K562 (cell line): ENCODE measurements at regions not wholly inside any gene's neighbourhood (a gene's known extent, or its start where the extent isn't known, plus 50 kb on each side); places are given as distances from the start of the nearest gene placed in this dataset.

Experiments
- ATAC-seq: fragments of 200-7000 bp; cut with Tn5 transposase; 3 replicates; pipeline ENCODE4 v1.9.1; 2020; ENCODE audit warnings: moderate library complexity
- BruUV-seq: library from RNA; stranded (reverse); fragments of 400-500 nt; replicated peaks from 2 replicates; lab custom pipeline; 2021; lab: Mats Ljungman, UMichigan
- CTCF ChIA-PET: fragments of 300-600 bp; formaldehyde crosslinking; extraction: SDS; loops from one replicate; lab custom pipeline; 2021; ENCODE audit warnings: low intra/inter-chr PET ratio; lab: Yijun Ruan, JAX
- POLR2A ChIA-PET: fragments of 300-600, 350-650 bp; sonication (Branson Sonifier 250); formaldehyde crosslinking; extraction: SDS; loops from one replicate; lab custom pipeline; 2021; ENCODE audit warnings: antibody characterized with exemption, inconsistent platforms; lab: Yijun Ruan, JAX
- DNase-seq, 4 experiments: peaks; one replicate each; pipeline versions ENCODE4 v3.0.0 to v3.0.0-alpha.2; 2011 to 2018; ENCODE audit warnings: low spot score in 3 of 4, mixed read lengths in 3 of 4; ENCODE audit errors: extremely low read depth in 1 of 4
- FAIRE-seq: peaks from 2 replicates; lab custom pipeline; 2011; peaks lifted over from hg19 to GRCh38; lab: Jason Lieb, UNC
- H2AFZ ChIP-seq: 2 replicates; pipeline ENCODE4 v1.6.0; 2011; ENCODE audit warnings: low read depth, low read length, control low read depth, inconsistent platforms
- H3K27ac ChIP-seq: fragments of 200-600 bp; 3 replicates; pipeline ENCODE4 v1.8.0; 2011; ENCODE audit warnings: low read depth, mild to moderate bottlenecking, control low read depth, inconsistent platforms, low read length, moderate library complexity, mixed read lengths; ENCODE audit errors: extremely low read depth
- H3K27me3 ChIP-seq, 2 experiments: fragments of 300-600 bp in 1 of 2; 2 replicates in 1 of 2; 3 replicates in 1 of 2; pipeline versions ENCODE4 v1.6.0 to v1.8.0; 2011; ENCODE audit warnings: inconsistent platforms in 2 of 2, low read length in 2 of 2, mild to moderate bottlenecking in 1 of 2, mixed read lengths in 1 of 2, moderate library complexity in 1 of 2; ENCODE audit not compliant: control insufficient read depth in 2 of 2, insufficient read depth in 2 of 2
- H3K36me3 ChIP-seq: fragments of 300-600 bp; 3 replicates; pipeline ENCODE4 v1.8.0; 2011; ENCODE audit warnings: mild to moderate bottlenecking, low read length, inconsistent platforms; ENCODE audit not compliant: control insufficient read depth, insufficient read depth
- H3K4me1 ChIP-seq, 2 experiments: fragments of 200-600 bp in 1 of 2; replicated peaks in 1 of 2; 2 replicates in 1 of 2; 3 replicates in 1 of 2; pipeline versions ENCODE4 v1.5.1 to v1.8.0; 2011; ENCODE audit warnings: inconsistent platforms in 2 of 2, low read length in 2 of 2, mild to moderate bottlenecking in 1 of 2, mixed read lengths in 1 of 2, moderate library complexity in 1 of 2; ENCODE audit not compliant: control insufficient read depth in 2 of 2, insufficient read depth in 2 of 2
- H3K4me2 ChIP-seq: 2 replicates; pipeline ENCODE4 v1.6.1; 2011; ENCODE audit warnings: low read length, control low read depth, inconsistent platforms, mixed read lengths; ENCODE audit not compliant: insufficient read depth
- H3K4me3 ChIP-seq: fragments of 200-600 bp; sonication (generic), shearing (Covaris generic); 2 replicates; pipeline ENCODE4 v1.5.1; 2016; ENCODE audit warnings: control low read depth, inconsistent platforms
- H3K79me2 ChIP-seq: fragments of 200-600 bp; 3 replicates; pipeline ENCODE4 v1.8.0; 2011; ENCODE audit warnings: low read length, inconsistent platforms; ENCODE audit not compliant: control insufficient read depth, insufficient read depth
- H3K9ac ChIP-seq, 2 experiments: 2 replicates each; pipeline versions ENCODE4 v1.6.0 to v1.6.1; 2011; ENCODE audit warnings: low read depth in 2 of 2, low read length in 2 of 2, control low read depth in 1 of 2, inconsistent platforms in 1 of 2, mild to moderate bottlenecking in 1 of 2, mixed read lengths in 1 of 2; ENCODE audit not compliant: insufficient read depth in 1 of 2
- H3K9me1 ChIP-seq: one replicate; pipeline ENCODE4 v1.6.0; 2011; ENCODE audit warnings: inconsistent platforms, mild to moderate bottlenecking, low read length, moderate library complexity; ENCODE audit not compliant: control insufficient read depth, insufficient read depth
- H3K9me3 ChIP-seq: replicated peaks from 2 replicates; pipeline ENCODE4 v1.5.1; 2011; ENCODE audit warnings: low read depth, low read length, inconsistent platforms; ENCODE audit not compliant: control insufficient read depth, insufficient read depth
- H4K20me1 ChIP-seq: replicated peaks from 2 replicates; pipeline ENCODE4 v1.6.1; 2011; ENCODE audit warnings: low read length, inconsistent platforms, mixed read lengths; ENCODE audit not compliant: control insufficient read depth, insufficient read depth
- FOXA1 ChIP-seq: fragments of 450-650 bp; IDR thresholded peaks from 2 replicates; pipeline ENCODE4 v1.6.1; 2016; ENCODE audit warnings: mild to moderate bottlenecking, borderline replicate concordance
- MYNN ChIP-seq, 2 experiments: sonication (generic); formaldehyde crosslinking in 1 of 2; IDR thresholded peaks; 2 replicates each; pipeline versions ENCODE4 v1.5.0 to v1.6.1; 2016 to 2020; ENCODE audit warnings: antibody characterized with exemption in 1 of 2, missing genetic modification reagents in 1 of 2
- NUFIP1 ChIP-seq: fragments of 450-650 bp; IDR thresholded peaks from 2 replicates; pipeline ENCODE4 v1.6.1; 2018; ENCODE audit not compliant: partially characterized antibody
- POLR2AphosphoS5 ChIP-seq: IDR thresholded peaks from 2 replicates; pipeline ENCODE4 v1.6.1; 2011; ENCODE audit warnings: mild to moderate bottlenecking, low read depth, low read length, moderate library complexity; ENCODE audit not compliant: control insufficient read depth, insufficient read depth
- PYGO2 ChIP-seq: fragments of 450-650 bp; IDR thresholded peaks from 2 replicates; pipeline ENCODE4 v1.6.1; 2016; ENCODE audit warnings: mild to moderate bottlenecking, missing genetic modification characterization, moderate library complexity, missing compliant biosample characterization
- RFX5 ChIP-seq: IDR thresholded peaks from 2 replicates; pipeline ENCODE4 v1.6.1; 2011; ENCODE audit warnings: low read depth, mild to moderate bottlenecking, improper control_type of control experiment, low read length
- RNF2 ChIP-seq: sonication (generic); IDR thresholded peaks from 2 replicates; pipeline ENCODE4 v1.6.1; 2016
- SIRT6 ChIP-seq: IDR thresholded peaks from one replicate; pipeline ENCODE4 v1.6.1; 2012; ENCODE audit warnings: low read depth, mild to moderate bottlenecking, control low read depth, inconsistent platforms, low read length, moderate library complexity
- SMARCA4 ChIP-seq: fragments of 450-650 bp; IDR thresholded peaks from 2 replicates; pipeline ENCODE4 v1.6.1; 2016
- TAF7 ChIP-seq: fragments of 450-650 bp; IDR thresholded peaks from 2 replicates; pipeline ENCODE4 v1.6.1; 2016; ENCODE audit warnings: missing genetic modification characterization, missing compliant biosample characterization
- ZNF444 ChIP-seq: fragments of 250-450 bp; sonication (Bioruptor Pico); IDR thresholded peaks from 2 replicates; pipeline ENCODE4 v1.4.0; 2020; ENCODE audit warnings: mild to moderate bottlenecking, moderate library complexity
- ZNF764 ChIP-seq: fragments of 250-450 bp; sonication (Bioruptor Pico); IDR thresholded peaks from 2 replicates; pipeline ENCODE4 v1.4.0; 2020; ENCODE audit warnings: low read depth, mild to moderate bottlenecking, moderate library complexity
- WGBS: fragments of 100-300 bp; shearing (Covaris generic); methylation state at CpG from one replicate; pipeline ENCODE4 v1.1.6; 2016; ENCODE audit warnings: low coverage, mixed read lengths; ENCODE audit not compliant: insufficient coverage; ENCODE audit errors: missing lambda C conversion rate; 5-methylcytosine and 5-hydroxymethylcytosine counted together
- in situ Hi-C: fragments of 300-500 bp; cut with MboI; formaldehyde crosslinking; loops from 4 replicates; pipeline ENCODE4 v1.15.0; 2018; ENCODE audit warnings: inconsistent platforms, mixed read lengths
- intact Hi-C: fragments of 100-400 bp; cut with micrococcal nuclease; formaldehyde crosslinking; loops from 2 replicates; pipeline ENCODE4 v1.14.2; 2022
- TF ChIP-seq, protein P1 (sequence below): sonication (generic); formaldehyde crosslinking; IDR thresholded peaks from 2 replicates; pipeline ENCODE4 v1.8.0; 2022; ENCODE audit warnings: mild to moderate bottlenecking, low read depth, missing genetic modification reagents
- TF ChIP-seq, protein P2 (sequence below): fragments of 450-650 bp; IDR thresholded peaks from 2 replicates; pipeline ENCODE4 v1.6.1; 2018; ENCODE audit warnings: mild to moderate bottlenecking, low read depth; ENCODE audit not compliant: partially characterized antibody
- TF ChIP-seq, protein P3 (sequence below): IDR thresholded peaks from 2 replicates; pipeline ENCODE4 v1.6.1; 2011; ENCODE audit warnings: borderline replicate concordance, low read depth, mild to moderate bottlenecking, moderate library complexity, low read length; ENCODE audit not compliant: insufficient read depth, poor library complexity, severe bottlenecking

DNA sequence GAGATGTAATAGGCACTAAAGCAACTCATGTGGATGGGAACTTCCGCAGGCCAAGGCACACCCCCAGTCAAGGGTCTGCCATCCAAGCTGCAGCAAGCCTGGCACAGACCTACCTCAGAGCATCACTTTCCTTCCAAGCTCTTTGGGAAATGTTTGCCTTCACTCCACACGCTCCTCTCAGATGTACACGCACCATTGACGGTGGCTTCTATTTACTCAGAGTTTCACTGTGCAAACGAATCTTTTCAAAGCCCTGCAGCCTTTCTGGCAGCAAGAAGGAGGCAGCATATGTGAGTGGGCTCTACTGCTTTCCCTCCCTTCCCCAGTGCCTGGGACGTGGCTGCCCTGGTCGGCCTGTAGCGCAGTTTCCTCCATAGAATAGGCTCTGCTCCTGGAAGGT lies 60.9 kb upstream of the USP47 start:
- H3K9ac ChIP-seq, result no peak overlapping the region
- 4% methylated on average over 8 of the region's 8 CpGs for WGBS
- no TSS peak for BruUV-seq
- CTCF ChIA-PET, result no interaction called here
- no peaks in the 10 kb centered on the region for H3K4me1 ChIP-seq
- H3K9me3 ChIP-seq, result no peaks in the 10 kb centered on the region
- POLR2A ChIA-PET, result interaction anchor here (0.6 kb wide), 1 partner anchor 1718 kb away, joined by 3 read pairs; no protein-coding TSS in a partner anchor
- ATAC-seq (no peak), FAIRE-seq (no peak), DNase-seq (no peak)
- H3K4me3 ChIP-seq, result no peak overlapping the region
- no peak overlapping the region for H2AFZ ChIP-seq
- TF ChIP-seq POLR2AphosphoS5 (no peak), FOXA1 (no peak), MYNN (IDR thresholded peaks at IDR 0.05) (no peak), MYNN (CRISPR knock-in tag; IDR thresholded peaks at IDR 0.05) (no peak), PYGO2 (tag) (no peak), ZNF764 (CRISPR knock-in tag) (no peak), TAF7 (tag) (no peak), ZNF444 (CRISPR knock-in tag) (no peak), SMARCA4 (no peak), RNF2 (no peak), RFX5 (no peak), SIRT6 (no peak), NUFIP1 (no peak)
- TF ChIP-seq, protein P1, sequence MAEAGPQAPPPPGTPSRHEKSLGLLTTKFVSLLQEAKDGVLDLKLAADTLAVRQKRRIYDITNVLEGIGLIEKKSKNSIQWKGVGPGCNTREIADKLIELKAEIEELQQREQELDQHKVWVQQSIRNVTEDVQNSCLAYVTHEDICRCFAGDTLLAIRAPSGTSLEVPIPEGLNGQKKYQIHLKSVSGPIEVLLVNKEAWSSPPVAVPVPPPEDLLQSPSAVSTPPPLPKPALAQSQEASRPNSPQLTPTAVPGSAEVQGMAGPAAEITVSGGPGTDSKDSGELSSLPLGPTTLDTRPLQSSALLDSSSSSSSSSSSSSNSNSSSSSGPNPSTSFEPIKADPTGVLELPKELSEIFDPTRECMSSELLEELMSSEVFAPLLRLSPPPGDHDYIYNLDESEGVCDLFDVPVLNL (CRISPR knock-in tag), result no peak
- TF ChIP-seq, protein P2, sequence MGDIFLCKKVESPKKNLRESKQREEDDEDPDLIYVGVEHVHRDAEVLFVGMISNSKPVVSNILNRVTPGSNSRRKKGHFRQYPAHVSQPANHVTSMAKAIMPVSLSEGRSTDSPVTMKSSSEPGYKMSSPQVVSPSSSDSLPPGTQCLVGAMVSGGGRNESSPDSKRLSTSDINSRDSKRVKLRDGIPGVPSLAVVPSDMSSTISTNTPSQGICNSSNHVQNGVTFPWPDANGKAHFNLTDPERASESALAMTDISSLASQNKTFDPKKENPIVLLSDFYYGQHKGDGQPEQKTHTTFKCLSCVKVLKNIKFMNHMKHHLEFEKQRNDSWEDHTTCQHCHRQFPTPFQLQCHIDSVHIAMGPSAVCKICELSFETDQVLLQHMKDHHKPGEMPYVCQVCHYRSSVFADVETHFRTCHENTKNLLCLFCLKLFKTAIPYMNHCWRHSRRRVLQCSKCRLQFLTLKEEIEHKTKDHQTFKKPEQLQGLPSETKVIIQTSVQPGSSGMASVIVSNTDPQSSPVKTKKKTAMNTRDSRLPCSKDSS, result no peak
- TF ChIP-seq, protein P3, sequence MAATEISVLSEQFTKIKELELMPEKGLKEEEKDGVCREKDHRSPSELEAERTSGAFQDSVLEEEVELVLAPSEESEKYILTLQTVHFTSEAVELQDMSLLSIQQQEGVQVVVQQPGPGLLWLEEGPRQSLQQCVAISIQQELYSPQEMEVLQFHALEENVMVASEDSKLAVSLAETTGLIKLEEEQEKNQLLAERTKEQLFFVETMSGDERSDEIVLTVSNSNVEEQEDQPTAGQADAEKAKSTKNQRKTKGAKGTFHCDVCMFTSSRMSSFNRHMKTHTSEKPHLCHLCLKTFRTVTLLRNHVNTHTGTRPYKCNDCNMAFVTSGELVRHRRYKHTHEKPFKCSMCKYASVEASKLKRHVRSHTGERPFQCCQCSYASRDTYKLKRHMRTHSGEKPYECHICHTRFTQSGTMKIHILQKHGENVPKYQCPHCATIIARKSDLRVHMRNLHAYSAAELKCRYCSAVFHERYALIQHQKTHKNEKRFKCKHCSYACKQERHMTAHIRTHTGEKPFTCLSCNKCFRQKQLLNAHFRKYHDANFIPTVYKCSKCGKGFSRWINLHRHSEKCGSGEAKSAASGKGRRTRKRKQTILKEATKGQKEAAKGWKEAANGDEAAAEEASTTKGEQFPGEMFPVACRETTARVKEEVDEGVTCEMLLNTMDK, result no peak
- H3K79me2 ChIP-seq, result no peaks in the 10 kb centered on the region
- H3K4me2 ChIP-seq, result no peak overlapping the region
- intact Hi-C loops (loop anchor here (10.0 kb wide), 1 partner anchor 986 kb away; no protein-coding TSS in a partner anchor), in situ Hi-C loops (loop anchor here (10.0 kb wide), 1 partner anchor 996 kb away; no protein-coding TSS in a partner anchor)
- peaks cover 3 to 14% of the 10 kb centered on the region in 2 experiments; a peak in 3 of 5 replicates for H3K27me3 ChIP-seq
- H3K27ac ChIP-seq, result no peak overlapping the region
- H4K20me1 ChIP-seq, result peaks cover 2% of the 10 kb centered on the region; the same call in 1 of the 2 replicates
- no peaks in the 10 kb centered on the region for H3K36me3 ChIP-seq
- no peaks in the 10 kb centered on the region for H3K9me1 ChIP-seq
